Neural progenitor cell (in vitro differentiated cells): ENCODE measurements at regions not wholly inside any gene's neighbourhood (a gene's known extent, or its start where the extent isn't known, plus 50 kb on each side); places are given as distances from the start of the nearest gene placed in this dataset.

ENCODE experiments used
- DNase-seq: peaks from one replicate; pipeline ENCODE4 v3.0.0-alpha.2; 2016; ENCODE audit warnings: low spot score
- H2AFZ ChIP-seq: fragments of 200-600 bp; sonication (generic); replicated peaks from 2 replicates; pipeline ENCODE4 v1.6.1; 2016; ENCODE audit warnings: antibody characterized with exemption
- H3F3A ChIP-seq: fragments of 200-600 bp; sonication (generic); 2 replicates; pipeline ENCODE4 v1.6.1; 2016; ENCODE audit warnings: antibody characterized with exemption, low read depth
- H3K27ac ChIP-seq: fragments of 200-600 bp; sonication (generic); 2 replicates; pipeline ENCODE4 v1.5.1; 2016; ENCODE audit warnings: mild to moderate bottlenecking
- H3K27me3 ChIP-seq: fragments of 200-600 bp; sonication (generic); 2 replicates; pipeline ENCODE4 v1.6.1; 2016; ENCODE audit warnings: mild to moderate bottlenecking, moderate library complexity
- H3K36me3 ChIP-seq: fragments of 200-600 bp; sonication (generic); 2 replicates; pipeline ENCODE4 v1.5.1; 2016
- H3K4me1 ChIP-seq: fragments of 200-600 bp; sonication (generic); 2 replicates; pipeline ENCODE4 v1.6.1; 2016; ENCODE audit warnings: mixed run types
- H3K4me2 ChIP-seq: fragments of 200-600 bp; sonication (generic); 2 replicates; pipeline ENCODE4 v1.6.1; 2016
- H3K4me3 ChIP-seq: fragments of 200-600 bp; sonication (generic); 2 replicates; pipeline ENCODE4 v1.5.1; 2016
- H3K79me2 ChIP-seq: fragments of 200-600 bp; sonication (generic); 2 replicates; pipeline ENCODE4 v1.6.1; 2016; ENCODE audit warnings: low read depth
- H3K9ac ChIP-seq: fragments of 200-600 bp; sonication (generic); 2 replicates; pipeline ENCODE4 v1.6.1; 2016
- H3K9me3 ChIP-seq: fragments of 200-600 bp; sonication (generic); 2 replicates; pipeline ENCODE4 v1.5.1; 2016; ENCODE audit warnings: low read depth
- H4K20me1 ChIP-seq: fragments of 200-600 bp; sonication (generic); 2 replicates; pipeline ENCODE4 v1.6.1; 2016; ENCODE audit warnings: low read depth
- H3K27ac Mint-ChIP-seq: 3 replicates; pipeline ENCODE4 v1.8.0; 2021; ENCODE audit warnings: mixed read lengths
- H3K27me3 Mint-ChIP-seq: 2 replicates; pipeline ENCODE4 v1.8.0; 2022; ENCODE audit warnings: low read depth, mild to moderate bottlenecking, inconsistent platforms, moderate library complexity, mixed read lengths; ENCODE audit not compliant: insufficient read depth
- H3K36me3 Mint-ChIP-seq: 3 replicates; pipeline ENCODE4 v1.8.0; 2021; ENCODE audit warnings: mixed read lengths
- H3K4me1 Mint-ChIP-seq: 3 replicates; pipeline ENCODE4 v1.8.0; 2021; ENCODE audit warnings: mixed read lengths
- H3K4me3 Mint-ChIP-seq: 3 replicates; pipeline ENCODE4 v1.8.0; 2021; ENCODE audit warnings: mild to moderate bottlenecking, moderate library complexity, mixed read lengths
- H3K9me3 Mint-ChIP-seq: 3 replicates; pipeline ENCODE4 v1.8.0; 2020; ENCODE audit warnings: mixed read lengths
- CTCF ChIP-seq: fragments of 200-600 bp; sonication (generic); IDR thresholded peaks from 2 replicates; pipeline ENCODE4 v1.5.1; 2017; ENCODE audit warnings: antibody characterized with exemption, mild to moderate bottlenecking
- EZH2 ChIP-seq: fragments of 200-600 bp; sonication (generic); IDR thresholded peaks from 2 replicates; pipeline ENCODE4 v1.6.1; 2017; ENCODE audit warnings: antibody characterized with exemption, mild to moderate bottlenecking, moderate library complexity
- EZH2phosphoT487 ChIP-seq: fragments of 200-600 bp; sonication (generic); IDR thresholded peaks from 2 replicates; pipeline ENCODE4 v1.6.1; 2017; ENCODE audit warnings: antibody characterized with exemption

DNA sequence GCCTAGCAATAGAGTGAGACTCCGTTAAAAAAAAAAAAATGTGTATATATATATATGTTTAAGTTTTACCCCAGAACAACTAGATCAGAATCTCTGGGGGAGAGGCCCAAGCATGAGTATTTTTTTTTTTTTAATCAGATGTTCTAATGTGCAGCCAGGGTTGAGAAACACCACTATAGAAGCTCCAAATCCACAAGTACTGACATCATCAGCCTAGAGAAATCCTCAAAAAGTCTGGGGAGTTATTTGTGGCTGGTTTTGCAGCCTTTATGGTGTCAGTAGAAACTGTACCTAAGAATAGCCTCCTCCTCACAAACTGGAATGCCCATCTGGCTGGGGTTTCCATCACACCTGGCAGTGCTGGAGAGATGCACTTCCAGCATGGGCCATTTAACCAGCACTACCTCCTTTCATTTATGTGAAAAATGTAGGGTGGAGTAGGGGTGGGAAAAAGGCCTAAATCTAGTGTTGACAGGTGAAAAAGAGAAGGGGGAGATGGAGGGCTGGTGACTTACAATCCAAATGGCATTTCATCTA lies 93.5 kb downstream of the CBLL2 start:
- Histone ChIP-seq H3F3A (no peaks in the 10 kb centered on the region), H3K4me3 (no peak overlapping the region), H3K4me1 (no peaks in the 10 kb centered on the region), H3K4me2 (no peak overlapping the region), H3K79me2 (no peaks in the 10 kb centered on the region), H3K27me3 (no peaks in the 10 kb centered on the region), H3K9me3 (peaks cover 4% of the 10 kb centered on the region), H2AFZ (no peak overlapping the region), H3K36me3 (no peaks in the 10 kb centered on the region), H3K27ac (no peak overlapping the region), H3K9ac (no peak overlapping the region), H4K20me1 (no peaks in the 10 kb centered on the region)
- no peaks in the 10 kb centered on the region for H3K4me1 Mint-ChIP-seq
- H3K27me3 Mint-ChIP-seq, result no peaks in the 10 kb centered on the region
- H3K4me3 Mint-ChIP-seq, result no peak overlapping the region
- TF ChIP-seq CTCF, result no peak
- no peak for TF ChIP-seq EZH2phosphoT487
- no peak for TF ChIP-seq EZH2
- DNase-seq, result no peak
- H3K9me3 Mint-ChIP-seq, result no peaks in the 10 kb centered on the region
- no peak overlapping the region for H3K27ac Mint-ChIP-seq
- no peaks in the 10 kb centered on the region for H3K36me3 Mint-ChIP-seq

DNA sequence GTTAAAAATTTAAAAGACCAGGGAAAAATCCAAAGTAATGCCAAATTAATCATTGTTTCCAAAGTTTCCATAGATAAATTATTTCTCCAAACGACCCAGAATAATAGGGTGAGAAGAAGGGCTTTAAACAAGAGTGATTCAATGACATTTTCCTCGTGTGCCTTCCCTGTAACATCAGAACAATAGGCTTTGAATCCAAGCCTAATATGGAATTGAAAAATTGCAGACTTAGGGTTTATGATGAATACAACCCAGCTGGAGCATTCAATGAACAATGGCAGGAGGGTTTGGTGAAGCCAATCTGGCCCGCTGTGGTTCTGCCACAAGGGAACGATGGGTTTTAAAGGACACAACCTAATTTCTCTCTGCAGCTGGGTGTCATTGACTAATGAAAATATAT lies 94.2 kb downstream of the CBLL2 start:
- Histone ChIP-seq H3K4me1 (no peaks in the 10 kb centered on the region), H3K36me3 (no peaks in the 10 kb centered on the region), H3K27me3 (no peaks in the 10 kb centered on the region), H3K9me3 (peaks cover 4% of the 10 kb centered on the region), H4K20me1 (no peaks in the 10 kb centered on the region), H2AFZ (no peak overlapping the region), H3K4me3 (no peak overlapping the region), H3F3A (no peaks in the 10 kb centered on the region), H3K4me2 (no peak overlapping the region), H3K27ac (no peak overlapping the region), H3K79me2 (no peaks in the 10 kb centered on the region), H3K9ac (no peak overlapping the region)
- H3K27me3 Mint-ChIP-seq, result no peaks in the 10 kb centered on the region
- no peak overlapping the region for H3K27ac Mint-ChIP-seq
- no peaks in the 10 kb centered on the region for H3K4me1 Mint-ChIP-seq
- H3K4me3 Mint-ChIP-seq, result no peak overlapping the region
- DNase-seq, result no peak
- TF ChIP-seq CTCF (no peak), EZH2phosphoT487 (no peak)
- H3K9me3 Mint-ChIP-seq, result no peaks in the 10 kb centered on the region
- H3K36me3 Mint-ChIP-seq, result no peaks in the 10 kb centered on the region

DNA sequence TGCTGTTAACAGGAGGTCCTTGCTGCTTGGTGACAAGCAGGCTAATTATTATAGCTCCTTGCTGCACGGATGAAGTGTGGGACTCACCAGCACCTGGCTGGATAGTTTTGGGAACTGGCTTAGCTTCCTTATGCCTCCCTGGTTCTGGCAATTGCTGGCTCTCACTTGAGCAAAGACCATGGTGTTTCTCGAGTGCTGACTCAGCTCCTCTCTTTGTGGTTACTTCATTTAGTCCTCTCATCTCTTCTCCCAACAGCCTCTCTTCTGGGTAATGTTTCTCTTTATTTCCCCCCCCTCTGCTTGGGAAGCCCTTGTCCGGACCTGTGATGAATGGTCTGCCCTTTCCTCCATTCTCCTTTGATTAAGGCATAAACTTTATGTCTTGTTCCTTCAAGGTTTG lies 100.4 kb downstream of the CBLL2 start:
- Histone ChIP-seq H3K79me2 (no peaks in the 10 kb centered on the region), H3K9me3 (peaks cover 4% of the 10 kb centered on the region), H3K4me3 (no peak overlapping the region), H3K27ac (no peak overlapping the region), H3K4me2 (no peak overlapping the region), H3K36me3 (no peaks in the 10 kb centered on the region), H2AFZ (no peak overlapping the region), H3K4me1 (no peaks in the 10 kb centered on the region), H3K27me3 (no peaks in the 10 kb centered on the region), H4K20me1 (no peaks in the 10 kb centered on the region), H3K9ac (no peak overlapping the region), H3F3A (no peaks in the 10 kb centered on the region)
- Mint-ChIP-seq H3K4me1 (no peaks in the 10 kb centered on the region), H3K4me3 (no peak overlapping the region), H3K36me3 (no peaks in the 10 kb centered on the region), H3K9me3 (no peaks in the 10 kb centered on the region), H3K27me3 (no peaks in the 10 kb centered on the region), H3K27ac (no peak overlapping the region)
- no peak for TF ChIP-seq CTCF
- TF ChIP-seq EZH2phosphoT487, result no peak
- no peak for TF ChIP-seq EZH2
- DNase-seq, result no peak
